Renal cortex interstitium (tissue), 11 donors: ENCODE measurements at regions not wholly inside any gene's neighbourhood (a gene's known extent, or its start where the extent isn't known, plus 50 kb on each side); places are given as distances from the start of the nearest gene placed in this dataset.
A peak's percentile ranks its signal among the peaks of the same experiment; 100 is the strongest.

Source experiments
- DNase-seq, 11 donors: peaks; one replicate each; pipeline ENCODE4 v3.0.0-alpha.2; 2013; ENCODE audit warnings: low read depth in 9 of 11, low spot score in 4 of 11; ENCODE audit errors: extremely low read depth in 1 of 11

DNA sequence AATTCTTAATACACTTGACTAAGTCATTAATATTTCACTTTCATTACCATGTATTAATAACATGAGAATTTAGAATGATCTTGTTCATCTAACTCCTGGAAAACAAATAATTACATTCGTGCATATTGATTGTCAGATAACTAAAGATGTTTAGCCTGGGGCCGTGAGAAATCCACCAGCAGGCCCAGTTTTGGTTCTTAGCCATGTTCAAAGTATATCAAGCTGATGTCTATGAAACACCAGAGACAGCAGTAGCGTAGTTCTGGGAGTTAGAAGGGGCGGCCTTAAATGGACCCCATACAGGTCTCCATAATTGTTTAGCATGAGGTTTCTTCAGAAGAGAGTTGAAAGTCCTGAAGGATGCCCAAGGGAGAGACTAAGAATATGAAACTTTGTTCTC, 103.6 kb upstream of the DPH6 start:
- no peak for DNase-seq

DNA sequence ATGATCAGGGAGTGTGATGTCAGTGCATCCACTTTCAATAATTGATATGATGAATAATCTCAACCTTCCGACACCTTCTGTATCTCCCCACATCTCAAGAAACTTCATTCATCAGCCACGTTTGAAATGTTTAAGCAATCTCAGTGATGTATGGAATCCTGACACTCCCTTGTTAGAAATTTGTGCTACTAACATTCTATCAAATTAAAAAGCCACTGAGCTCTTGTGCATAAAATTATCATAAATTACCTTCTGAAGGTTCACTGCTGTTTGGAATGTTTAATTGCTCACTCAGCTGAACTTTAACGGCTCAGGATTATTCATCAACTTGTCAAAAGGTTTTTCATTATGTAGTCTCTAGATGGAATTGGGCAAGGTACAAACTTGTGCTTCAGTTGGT, 108.4 kb upstream of the DPH6 start:
- DNase-seq: peak in 1 of 11 donors; percentile 39

DNA sequence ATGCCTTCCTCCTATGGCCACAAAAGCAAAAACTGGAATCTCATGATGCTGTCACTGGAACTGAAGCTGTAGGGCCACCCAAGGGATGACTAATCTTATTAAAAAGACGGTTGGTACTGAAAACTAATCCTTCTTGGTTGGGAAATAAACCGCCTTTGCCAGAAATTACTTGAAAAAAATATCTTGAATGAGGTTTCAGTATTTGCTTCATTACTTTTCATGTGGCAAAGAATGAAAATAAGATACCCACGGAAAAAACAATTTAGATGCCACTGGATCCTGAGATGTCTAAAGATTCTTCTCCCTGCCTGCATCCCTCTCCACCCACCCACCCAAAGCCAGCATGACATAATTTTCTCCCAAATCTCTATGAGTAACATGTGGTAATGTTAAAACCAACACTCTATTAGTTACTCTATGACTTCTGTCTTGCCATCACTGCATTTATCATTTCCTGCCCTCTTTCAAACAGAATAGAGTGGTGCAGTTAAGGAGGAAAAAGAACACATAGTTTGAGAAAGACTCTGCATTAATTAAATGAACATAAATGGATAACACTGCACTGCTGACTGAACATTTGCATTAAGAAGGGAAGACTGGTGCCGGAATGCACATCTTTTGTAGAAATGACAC, 111.8 kb upstream of the DPH6 start:
- no peak for DNase-seq

DNA sequence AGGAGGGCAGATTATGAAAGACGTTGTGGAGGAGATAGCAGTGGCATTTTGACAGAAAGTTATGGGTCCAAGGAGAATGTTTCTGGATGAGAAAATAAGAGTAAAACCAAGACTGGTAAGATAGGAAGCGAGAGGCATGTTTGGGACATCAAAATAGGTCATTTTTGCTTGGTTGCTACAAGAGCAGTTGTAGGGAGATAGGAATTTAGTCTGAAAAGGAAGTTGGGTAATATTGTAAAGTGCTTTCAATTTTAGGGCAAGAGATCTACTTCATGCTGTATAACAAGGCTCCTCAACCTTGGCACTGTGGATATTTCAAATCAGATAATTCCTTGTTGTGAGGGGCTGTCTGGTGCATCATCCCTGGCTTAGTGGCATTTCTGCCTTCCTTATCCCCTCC, 118.0 kb upstream of the DPH6 start:
- DNase-seq: no peak

DNA sequence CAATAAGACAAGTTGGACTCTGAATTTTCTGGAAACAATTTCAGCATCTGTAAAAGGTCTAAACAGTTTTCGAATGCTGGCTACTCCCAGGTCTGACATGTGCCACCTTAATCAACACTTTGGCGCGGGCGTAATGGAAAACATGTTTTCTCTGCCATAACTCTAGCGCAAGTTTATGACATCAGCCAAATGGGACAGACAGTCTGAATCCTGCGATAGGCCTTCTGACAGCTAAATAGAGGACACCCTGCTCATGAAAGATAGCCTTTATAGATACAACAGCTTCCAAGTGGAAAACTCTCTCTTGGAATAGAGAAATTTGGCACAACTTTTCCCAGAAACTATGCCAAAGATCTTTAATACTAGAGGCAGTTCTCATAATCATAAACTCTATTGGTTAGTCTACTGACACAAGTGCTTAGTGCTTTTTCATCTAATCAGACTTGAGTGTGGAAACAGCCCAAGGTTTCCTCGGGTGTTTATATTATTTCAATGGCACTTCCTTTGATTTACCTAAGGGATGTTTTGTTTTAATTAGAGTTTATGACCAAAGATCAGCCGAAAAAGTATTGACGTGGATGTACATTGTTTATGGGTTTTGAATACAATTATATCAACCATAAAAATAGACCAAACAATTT, 120.1 kb upstream of the DPH6 start:
- no peak for DNase-seq

DNA sequence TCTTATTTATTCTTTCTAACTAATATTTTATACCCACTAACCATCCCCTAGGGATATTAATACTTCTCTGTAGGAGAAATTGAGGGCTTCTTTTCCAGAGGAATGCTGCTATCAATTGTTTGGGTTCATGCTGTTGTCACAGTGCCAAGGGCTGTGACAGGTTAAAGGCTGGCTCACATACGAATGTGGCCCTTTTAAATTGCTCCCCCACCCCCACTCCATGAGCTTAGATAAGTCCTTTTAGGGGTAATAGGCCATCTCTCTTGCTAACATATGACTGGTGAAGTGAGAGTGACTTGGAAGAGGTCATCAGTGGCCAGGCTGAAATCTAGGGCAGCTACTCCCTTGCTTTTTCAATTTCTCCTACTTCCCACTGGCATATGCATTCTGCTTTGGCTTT, 121.9 kb upstream of the DPH6 start:
- DNase-seq: no peak

DNA sequence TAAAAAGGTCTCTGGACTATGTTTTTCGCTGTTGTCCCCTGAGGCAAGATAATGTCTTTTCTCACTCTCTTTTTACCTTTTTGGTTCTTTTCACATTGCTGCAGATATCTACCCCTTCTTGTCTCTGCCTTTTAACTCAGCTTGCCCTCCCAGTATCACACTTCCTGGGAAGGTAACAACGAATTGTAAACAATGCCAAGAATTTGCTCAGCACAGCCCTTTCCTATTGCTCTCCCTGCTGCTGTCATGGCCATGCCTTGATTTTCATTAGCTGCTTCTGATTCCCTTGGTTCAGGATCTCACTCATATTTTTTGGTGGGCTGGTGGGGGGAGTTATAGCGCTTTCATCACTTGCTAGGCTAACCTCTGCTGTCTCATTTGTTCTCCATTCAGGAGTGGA, 123.1 kb upstream of the DPH6 start:
- no peak for DNase-seq

DNA sequence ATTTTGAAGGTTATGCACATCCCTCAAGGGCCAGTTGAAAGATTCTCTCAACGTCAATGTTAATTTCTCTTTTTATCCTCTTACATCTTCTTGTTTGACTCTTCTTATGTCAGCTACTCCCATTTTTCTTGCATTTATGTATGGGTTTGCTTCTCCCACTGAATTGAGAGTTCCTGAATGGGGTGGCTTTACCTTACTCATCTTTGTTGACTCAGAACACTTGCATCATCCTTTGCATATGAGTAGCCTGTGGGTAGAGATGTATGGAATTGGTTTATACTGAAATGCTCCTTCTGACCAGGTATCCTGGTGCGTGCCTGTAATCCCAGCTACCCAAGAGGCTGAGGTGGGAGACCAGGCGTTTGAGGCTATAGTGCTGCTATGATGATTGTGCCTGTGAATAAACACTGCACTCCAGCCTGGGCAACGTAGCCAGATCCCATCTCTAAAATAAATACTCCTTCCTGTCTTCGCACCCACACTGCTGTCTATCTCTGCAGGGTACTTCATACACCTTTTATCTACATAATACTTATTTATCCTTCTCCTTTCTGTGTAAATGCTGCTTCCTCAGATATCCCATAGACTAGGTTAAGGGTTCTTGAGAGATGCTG, 123.6 kb upstream of the DPH6 start:
- DNase-seq: no peak

DNA sequence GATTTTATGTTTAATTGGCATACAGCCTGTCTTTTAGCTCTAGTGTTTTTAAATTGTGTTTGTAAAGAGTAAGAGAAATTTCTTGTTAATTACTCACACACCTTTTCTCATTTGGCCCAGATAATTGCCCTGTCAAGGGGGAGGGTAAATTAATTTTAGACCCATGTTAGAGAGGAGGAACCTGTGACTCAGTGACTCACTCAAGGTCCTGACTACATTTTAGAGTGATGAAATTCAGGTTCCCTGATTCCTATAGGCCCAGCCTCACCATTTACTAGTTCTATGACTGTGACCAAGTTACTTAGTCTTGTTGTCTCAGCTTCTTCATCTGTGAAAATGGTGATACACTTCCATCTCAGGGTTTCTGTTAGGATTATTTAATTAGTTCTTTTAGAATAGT, 125.2 kb upstream of the DPH6 start:
- no peak for DNase-seq

DNA sequence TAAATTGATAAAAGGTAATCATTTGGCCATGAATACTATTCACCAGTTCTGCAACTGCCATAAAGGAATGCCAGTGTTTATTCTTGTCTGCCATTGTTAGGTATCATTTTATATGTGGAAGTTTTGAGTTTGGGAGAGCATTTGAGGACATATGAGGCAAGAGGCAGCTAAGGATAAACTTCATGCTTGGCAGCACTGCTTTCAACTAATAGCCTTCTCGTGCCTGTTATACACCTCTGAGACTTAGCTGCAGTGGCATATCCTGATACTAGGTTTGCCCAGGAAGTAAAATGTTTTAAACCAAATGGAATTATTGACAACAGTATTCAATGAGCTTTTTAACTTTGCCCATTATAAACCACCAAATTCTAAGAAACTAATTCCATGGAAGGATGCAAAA, 126.0 kb upstream of the DPH6 start:
- DNase-seq: no peak

DNA sequence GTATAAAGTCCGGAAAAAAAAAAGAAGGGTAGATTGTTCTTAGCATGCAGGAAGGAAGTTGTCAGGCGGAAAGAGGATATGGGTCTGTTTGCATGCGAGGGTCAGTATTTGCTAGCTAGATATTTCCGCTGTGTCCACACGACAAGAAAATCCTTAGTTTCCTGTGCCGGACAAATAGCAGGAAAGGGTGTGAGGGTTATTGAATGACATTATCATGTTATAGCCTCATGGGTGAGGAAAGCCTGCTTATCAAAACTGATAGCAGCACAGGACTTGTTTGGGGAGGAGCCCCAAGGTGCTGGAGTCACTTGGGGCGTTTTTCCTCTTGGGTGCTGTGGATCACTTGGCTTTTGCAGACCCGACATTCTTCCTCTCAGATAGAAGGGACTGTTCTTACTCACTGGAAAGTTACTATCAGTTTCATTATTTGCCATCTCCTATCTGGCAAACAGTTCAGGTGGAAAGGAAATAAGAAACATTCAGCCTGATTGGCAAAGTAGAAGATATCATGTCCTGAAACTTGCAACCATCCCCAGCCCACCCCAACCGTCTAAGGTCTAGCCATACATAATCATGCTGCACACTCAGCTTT, 127.2 kb upstream of the DPH6 start:
- no peak for DNase-seq

DNA sequence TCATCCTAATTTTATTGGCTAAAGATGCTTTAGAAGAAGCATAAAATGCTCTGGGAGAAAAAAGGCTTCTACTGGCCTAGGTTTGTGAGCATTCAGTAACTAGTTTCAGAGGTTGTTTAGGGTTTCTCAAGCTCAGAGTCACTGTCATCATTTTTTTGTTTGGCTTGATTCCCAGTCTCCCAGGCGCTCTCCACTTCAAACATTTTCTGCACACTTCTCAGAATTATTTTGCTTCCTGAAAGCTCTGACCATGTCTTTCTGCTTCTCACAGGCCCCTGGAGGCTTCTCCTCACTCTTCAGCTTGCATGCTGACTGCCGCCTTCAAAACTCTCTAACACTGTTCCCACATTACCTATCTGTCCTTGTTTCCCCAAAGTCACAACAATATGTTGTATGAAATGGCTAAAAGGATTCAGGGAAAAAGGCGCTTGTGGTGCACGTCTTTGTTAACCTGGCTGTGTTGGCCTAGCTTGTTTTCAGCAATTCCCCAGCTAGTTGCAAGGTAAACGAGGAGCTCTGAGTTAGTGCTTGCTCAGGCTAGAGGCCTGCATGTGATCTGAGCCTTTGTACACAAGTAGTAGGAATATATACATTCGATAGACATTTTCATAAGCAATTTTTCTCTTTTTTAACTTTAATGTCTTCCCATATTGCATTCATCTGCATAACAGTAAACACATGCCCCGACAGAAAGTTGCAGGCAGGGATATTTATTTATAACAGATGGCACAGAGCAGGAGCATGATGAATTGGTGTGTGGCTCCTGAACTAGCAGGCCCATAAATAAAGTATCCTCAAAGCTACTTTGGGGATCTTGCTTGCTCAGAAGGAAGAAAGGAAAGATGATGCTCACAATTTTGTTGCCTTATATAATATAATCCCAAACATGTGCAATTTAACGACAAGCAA, 129.2 kb upstream of the DPH6 start:
- no peak for DNase-seq

DNA sequence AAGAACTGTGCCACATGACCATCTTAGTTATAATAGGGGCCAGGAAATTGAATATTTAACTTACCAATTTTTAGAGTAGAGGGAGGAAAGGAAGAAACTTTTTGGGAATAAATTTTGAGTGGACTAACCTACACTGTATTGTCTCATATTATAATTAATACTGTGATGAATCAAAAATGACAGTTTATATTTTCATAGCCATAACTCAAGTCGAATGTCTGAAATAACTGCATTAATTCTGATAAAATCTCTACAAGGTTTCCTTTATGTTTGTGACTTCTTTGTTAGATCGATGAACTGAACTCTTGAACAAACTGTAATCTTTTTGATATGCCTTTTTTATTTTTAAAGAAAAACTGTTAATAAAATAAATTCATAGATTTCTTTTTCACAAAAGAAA, 132.8 kb upstream of the DPH6 start:
- no peak for DNase-seq

DNA sequence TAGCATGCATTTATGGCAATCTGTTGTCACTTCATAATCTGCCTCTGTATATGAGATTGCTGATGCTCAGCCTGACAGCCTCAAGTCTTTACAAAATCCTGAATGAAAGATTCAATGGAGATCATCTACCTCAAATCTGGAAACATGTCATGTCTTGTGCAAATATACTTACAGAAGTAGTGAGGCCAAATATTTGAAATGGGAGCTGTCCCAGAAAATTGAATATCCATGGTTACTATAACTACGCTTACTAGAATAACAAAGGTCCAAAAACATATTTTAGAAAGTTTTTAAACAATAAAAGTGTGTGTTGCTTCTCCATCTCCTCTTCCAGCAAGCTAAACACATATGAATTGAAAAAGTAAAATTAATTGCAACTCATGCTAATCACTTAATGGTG, 133.2 kb upstream of the DPH6 start:
- no peak for DNase-seq

DNA sequence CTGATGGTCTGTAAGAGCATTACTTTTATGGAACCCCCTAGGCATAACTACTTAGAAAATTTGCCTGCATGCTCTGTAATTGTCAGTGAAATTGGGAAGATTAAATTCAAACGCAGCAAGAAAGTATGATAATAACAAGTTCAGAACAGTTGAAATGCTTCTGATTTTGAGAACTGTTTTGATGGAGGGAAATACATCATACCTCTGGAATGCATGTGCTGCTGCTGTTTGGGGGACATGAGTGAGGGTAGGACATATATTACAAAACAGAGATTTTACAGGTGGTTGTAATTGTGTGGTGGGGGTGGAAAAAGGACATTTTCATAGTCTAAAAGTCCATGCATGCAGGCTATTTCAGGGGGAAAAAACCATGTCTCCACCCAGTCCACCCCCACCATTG, 135.0 kb upstream of the DPH6 start:
- no peak for DNase-seq

DNA sequence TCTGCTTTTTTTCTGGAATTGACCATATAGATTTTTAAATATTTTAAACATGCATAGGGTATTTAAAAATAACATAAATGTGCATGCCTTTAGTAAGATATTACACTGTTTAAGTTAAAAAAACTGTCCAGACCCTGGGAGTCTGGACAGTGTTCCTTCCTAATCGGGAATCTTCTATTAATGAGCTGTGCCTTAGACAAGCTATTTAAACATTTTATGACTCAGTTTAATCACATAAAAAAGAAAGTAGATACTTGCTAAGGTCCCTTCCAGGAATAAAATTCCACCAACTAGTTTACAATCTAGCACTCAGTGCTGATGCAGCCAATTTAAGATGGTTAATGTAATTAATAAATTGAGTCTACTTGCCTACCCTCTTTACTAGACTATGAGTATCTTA, 140.4 kb upstream of the DPH6 start:
- DNase-seq: no peak

DNA sequence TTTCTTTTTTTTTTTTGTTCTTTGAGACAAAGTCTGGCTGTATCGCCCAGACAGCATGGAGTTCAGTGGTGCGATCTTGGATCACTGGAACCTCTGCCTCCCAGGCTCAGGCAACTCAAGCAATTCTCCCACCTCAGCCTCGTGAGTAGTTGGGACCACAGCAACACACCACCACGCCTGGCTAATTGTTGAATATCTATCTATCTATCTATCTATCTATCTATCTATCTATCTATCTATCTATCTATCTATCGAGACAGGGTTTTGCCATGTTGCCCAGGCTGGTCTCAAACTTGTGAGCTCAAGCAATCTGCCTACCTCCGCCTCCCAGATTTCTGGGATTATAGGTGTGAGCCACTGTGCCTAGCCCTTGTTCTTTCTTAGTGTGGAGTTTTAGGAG, 143.3 kb upstream of the DPH6 start:
- no peak for DNase-seq

DNA sequence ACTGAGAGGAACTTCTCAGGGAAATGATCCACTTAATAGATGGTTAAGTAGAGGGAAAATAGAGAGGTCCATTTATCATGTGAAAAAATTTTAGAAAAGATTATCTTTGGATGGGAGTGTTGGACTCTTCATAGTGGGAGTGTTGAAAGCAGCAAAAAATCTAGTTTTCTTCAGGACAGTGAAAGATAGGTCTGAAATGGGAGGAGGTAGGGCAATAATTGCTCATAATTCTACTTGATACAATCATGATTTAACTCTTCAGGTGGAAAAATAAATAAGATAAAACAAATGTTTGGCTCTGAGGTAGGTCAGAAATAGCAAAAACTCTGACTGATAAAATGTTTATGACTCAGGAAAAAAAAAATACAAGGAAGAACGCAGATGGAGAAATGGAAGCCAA, 144.1 kb upstream of the DPH6 start:
- no peak for DNase-seq

DNA sequence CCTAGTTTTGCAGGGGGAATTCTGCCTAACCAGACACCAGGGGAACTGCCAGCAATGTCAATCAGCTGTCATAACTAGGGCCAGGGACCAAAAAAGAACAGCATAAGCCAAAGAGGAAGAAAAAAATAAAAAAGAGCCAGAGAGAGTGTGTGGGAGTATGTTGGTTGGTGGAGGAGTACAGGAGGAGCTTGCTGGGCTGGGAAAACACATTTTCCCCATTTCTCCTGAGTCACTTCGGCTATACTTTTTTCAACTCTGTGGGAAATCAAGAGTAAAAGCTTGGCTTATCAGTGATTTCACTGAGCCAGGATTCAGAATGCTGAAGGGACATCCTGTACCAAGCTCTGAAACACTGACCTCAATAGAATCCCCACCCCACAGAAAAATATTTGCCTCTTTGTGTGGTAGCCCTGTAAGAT, 144.7 kb upstream of the DPH6 start:
- DNase-seq: no peak
